ENCODE measurements at regions not wholly inside any gene's neighbourhood (a gene's known extent, or its start where the extent isn't known, plus 50 kb on each side); places are given as distances from the start of the nearest gene placed in this dataset.

DNA sequence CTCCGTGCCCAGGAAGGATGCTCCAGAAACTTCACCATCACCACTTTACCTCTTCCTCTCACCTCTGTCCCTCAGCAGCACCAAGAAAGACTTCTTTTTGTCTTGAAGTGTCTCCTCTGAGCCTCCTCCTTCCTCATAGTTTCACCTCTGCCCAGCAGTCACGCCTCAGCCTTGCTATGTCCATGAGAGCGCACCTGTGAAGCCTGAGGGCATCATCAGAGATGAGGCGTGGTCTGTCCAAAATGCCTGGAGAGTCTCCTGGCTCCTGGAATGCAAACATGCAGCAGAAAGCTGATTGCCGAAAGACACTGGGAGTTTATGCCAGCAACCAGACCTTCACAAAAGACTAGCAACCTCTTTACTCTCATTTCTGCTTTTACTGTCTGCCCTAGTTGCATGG, 336.6 kb downstream of the TEX29 start:
- H3K4me3 ChIP-seq (ENCODE audit: low read depth in 1 of 2, low read length in 1 of 2): no peak overlapping the region
- H3K9me3 ChIP-seq: no peaks in the 10 kb centered on the region
- no peak overlapping the region for H3K27ac ChIP-seq
- no peaks in the 10 kb centered on the region for H3K27me3 ChIP-seq
- H3K36me3 ChIP-seq: no peaks in the 10 kb centered on the region
- no peaks in the 10 kb centered on the region for H3K4me1 ChIP-seq (ENCODE audit: control insufficient read depth in 1 of 2, insufficient read depth in 1 of 2, low read depth in 1 of 2, low read length in 1 of 2)
- TF ChIP-seq, protein P1, sequence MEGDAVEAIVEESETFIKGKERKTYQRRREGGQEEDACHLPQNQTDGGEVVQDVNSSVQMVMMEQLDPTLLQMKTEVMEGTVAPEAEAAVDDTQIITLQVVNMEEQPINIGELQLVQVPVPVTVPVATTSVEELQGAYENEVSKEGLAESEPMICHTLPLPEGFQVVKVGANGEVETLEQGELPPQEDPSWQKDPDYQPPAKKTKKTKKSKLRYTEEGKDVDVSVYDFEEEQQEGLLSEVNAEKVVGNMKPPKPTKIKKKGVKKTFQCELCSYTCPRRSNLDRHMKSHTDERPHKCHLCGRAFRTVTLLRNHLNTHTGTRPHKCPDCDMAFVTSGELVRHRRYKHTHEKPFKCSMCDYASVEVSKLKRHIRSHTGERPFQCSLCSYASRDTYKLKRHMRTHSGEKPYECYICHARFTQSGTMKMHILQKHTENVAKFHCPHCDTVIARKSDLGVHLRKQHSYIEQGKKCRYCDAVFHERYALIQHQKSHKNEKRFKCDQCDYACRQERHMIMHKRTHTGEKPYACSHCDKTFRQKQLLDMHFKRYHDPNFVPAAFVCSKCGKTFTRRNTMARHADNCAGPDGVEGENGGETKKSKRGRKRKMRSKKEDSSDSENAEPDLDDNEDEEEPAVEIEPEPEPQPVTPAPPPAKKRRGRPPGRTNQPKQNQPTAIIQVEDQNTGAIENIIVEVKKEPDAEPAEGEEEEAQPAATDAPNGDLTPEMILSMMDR (IDR thresholded peaks at IDR 0.05): no peak

DNA sequence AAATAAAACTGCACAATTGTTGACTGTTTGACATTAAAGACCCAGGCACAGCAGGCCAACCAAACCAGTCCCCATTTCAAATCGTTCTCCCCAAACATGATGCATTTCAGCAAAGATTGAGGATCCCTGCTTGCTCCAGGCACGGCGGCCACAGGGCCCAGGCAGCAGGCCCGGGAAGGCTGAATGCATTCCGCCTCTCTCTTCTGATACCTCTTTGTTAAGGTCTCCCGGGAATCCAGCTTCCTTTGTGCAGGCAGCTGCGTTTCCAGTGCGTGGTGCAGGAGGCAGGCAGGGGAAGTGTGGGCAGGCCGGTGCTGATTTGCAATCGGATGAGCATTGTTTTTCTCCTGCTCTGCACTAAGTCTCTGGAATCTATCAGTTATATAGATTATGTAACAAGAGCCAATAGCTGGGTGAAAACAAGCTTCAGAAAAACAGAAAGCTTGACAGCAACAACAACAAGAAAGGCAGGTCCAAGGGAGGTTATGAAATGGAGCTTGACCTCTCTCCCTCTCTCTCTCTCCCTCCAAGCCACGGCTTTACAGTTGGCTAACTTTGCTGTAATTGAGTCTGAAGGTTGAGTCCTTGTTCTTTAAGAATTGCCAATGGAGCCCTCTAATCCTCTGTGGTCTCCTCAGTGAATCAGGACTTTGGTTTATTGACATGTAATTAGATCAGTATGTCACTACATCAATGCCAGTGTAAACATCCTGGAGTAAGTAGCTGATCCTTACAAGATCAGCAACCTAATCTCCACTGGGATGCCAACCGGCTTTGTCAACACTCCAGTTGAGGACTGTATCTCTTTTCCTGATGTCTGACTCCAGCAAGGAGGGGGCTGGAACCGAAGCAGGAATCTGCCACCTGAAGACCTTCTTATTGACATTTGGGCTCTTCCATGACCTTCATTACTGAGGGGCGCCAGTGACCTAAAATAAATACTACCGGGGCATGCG, 338.0 kb downstream of the TEX29 start:
- TF ChIP-seq, protein P1 (IDR thresholded peaks at IDR 0.05): no peak
- no peaks in the 10 kb centered on the region for H3K9me3 ChIP-seq
- H3K27me3 ChIP-seq: no peaks in the 10 kb centered on the region
- no peak overlapping the region for H3K4me3 ChIP-seq (ENCODE audit: low read depth in 1 of 2, low read length in 1 of 2)
- no peaks in the 10 kb centered on the region for H3K4me1 ChIP-seq (ENCODE audit: control insufficient read depth in 1 of 2, insufficient read depth in 1 of 2, low read depth in 1 of 2, low read length in 1 of 2)
- no peak overlapping the region for H3K27ac ChIP-seq
- no peaks in the 10 kb centered on the region for H3K36me3 ChIP-seq

DNA sequence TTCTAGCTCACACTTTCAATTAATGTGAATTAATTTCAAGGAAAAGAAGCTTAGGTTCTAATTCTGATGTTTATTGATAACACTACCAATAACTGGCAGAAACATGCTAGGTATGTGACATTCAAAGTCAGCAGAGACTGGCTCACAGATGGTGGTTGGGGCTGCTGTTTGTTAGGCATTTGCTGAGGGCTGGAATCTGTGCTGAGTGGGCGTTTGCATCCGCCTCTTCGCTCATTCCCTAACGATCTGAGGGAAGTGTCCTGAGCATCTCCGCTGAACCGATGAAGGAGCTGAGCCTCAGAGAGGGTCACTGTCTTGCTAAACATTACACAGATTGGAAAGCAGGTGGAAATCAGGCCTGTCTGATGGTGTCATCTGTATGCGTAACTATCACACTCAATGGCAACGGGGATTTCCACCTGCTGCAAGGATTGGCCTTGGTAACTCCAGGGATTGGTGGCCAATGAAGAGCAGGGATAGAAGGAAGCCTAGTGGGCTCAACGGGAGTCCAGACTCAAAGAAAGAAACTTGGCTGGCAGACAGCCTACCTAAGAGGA, 338.9 kb downstream of the TEX29 start:
- H3K36me3 ChIP-seq: no peaks in the 10 kb centered on the region
- no peak overlapping the region for H3K27ac ChIP-seq
- H3K4me3 ChIP-seq (ENCODE audit: low read depth in 1 of 2, low read length in 1 of 2): no peak overlapping the region
- H3K27me3 ChIP-seq: no peaks in the 10 kb centered on the region
- TF ChIP-seq, protein P1 (IDR thresholded peaks at IDR 0.05): no peak
- H3K9me3 ChIP-seq: no peaks in the 10 kb centered on the region
- no peaks in the 10 kb centered on the region for H3K4me1 ChIP-seq (ENCODE audit: control insufficient read depth in 1 of 2, insufficient read depth in 1 of 2, low read depth in 1 of 2, low read length in 1 of 2)

DNA sequence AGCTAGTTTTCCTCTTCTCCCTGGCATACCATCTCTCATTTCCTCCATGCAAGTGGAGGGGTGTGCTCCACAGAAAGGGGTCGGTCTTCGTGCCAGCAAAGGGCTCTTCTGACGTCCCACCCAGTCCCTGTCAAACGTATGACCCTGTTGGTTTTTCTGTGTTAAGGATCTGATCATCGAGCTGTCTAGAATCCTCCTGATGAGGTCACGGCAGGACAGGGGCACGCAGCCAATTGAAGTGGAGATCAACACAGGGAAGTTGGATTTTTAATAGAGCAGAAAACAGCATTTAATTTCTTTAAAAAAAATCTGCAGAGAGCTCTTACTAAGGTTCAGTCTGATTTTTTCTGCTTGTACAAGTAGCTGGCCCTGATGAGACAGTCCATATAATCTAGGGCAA, 339.4 kb downstream of the TEX29 start:
- TF ChIP-seq, protein P1 (IDR thresholded peaks at IDR 0.05): no peak
- no peak overlapping the region for H3K4me3 ChIP-seq (ENCODE audit: low read depth in 1 of 2, low read length in 1 of 2)
- no peak overlapping the region for H3K27ac ChIP-seq

DNA sequence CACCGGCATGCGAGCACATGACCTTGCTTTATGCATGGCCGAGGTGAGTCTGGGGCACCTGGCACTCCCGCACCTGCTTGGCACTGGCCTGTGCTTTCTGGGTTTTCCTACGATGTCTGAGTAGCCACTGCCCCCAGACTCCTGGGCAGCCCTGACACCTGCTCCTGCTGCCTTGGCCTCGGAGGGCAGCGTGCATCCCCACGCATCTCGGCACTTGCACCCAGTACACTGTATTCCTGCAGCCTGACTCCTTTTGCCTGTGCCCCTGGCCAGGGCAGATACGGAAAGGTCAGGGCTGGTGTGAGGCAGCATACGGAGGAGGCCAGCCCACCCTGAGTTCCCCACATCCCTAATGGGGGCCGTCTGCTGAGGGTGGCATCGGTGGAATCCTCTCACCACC, 340.6 kb downstream of the TEX29 start:
- H3K27ac ChIP-seq: no peak overlapping the region
- H3K36me3 ChIP-seq: no peaks in the 10 kb centered on the region
- no peaks in the 10 kb centered on the region for H3K4me1 ChIP-seq (ENCODE audit: control insufficient read depth in 1 of 2, insufficient read depth in 1 of 2, low read depth in 1 of 2, low read length in 1 of 2)
- H3K9me3 ChIP-seq: no peaks in the 10 kb centered on the region
- no peak overlapping the region for H3K4me3 ChIP-seq (ENCODE audit: low read depth in 1 of 2, low read length in 1 of 2)
- H3K27me3 ChIP-seq: no peaks in the 10 kb centered on the region
- TF ChIP-seq, protein P1 (IDR thresholded peaks at IDR 0.05): no peak

More for the DNA sequence above, 339.4 kb downstream of the TEX29 start:
- H3K36me3 ChIP-seq: no peaks in the 10 kb centered on the region
- no peaks in the 10 kb centered on the region for H3K4me1 ChIP-seq (ENCODE audit: control insufficient read depth in 1 of 2, insufficient read depth in 1 of 2, low read depth in 1 of 2, low read length in 1 of 2)
- no peaks in the 10 kb centered on the region for H3K27me3 ChIP-seq
- H3K9me3 ChIP-seq: no peaks in the 10 kb centered on the region
